ENCODE measurements at regions not wholly inside any gene's neighbourhood (a gene's known extent, or its start where the extent isn't known, plus 50 kb on each side); places are given as distances from the start of the nearest gene placed in this dataset.

DNA sequence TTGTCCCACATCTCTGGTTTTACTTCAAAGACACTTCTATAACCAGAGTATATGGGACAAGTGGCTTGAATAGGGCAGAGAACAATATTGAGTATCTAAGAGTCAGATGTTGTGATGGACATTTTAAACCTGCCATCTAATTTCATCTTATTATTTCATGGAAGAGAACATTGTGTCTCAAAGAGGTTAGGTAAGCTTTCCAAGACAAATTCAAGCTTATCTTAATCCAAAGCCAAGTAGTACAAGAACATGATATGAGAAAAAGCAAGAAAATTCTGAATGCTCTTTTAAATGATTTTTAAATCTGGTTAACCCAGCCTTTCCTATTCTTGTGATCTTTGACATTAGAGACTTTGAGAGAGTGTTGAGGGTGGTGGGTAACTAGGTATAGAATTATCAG lies 65.3 kb upstream of the ZNF804B start:
- H2BK120ac ChIP-seq (ENCODE audit: low read depth, low read length, poor library complexity, severe bottlenecking), result no peak overlapping the region
- no peak overlapping the region for H2BK5ac ChIP-seq (ENCODE audit: insufficient read length, low read length)
- H2BK20ac ChIP-seq (ENCODE audit: low read depth, low read length, poor library complexity, severe bottlenecking), result no peak overlapping the region
- no peak overlapping the region for H3K14ac ChIP-seq (ENCODE audit: insufficient read depth, low read length)
- H3K79me2 ChIP-seq (ENCODE audit: insufficient read depth, low read length), result no peaks in the 10 kb centered on the region
- H3K79me1 ChIP-seq (ENCODE audit: insufficient read depth, low read depth, low read length, poor library complexity, severe bottlenecking), result no peaks in the 10 kb centered on the region
- H3K36me3 Mint-ChIP-seq (ENCODE audit: insufficient read depth in 1 of 3, low read depth in 3 of 3), result no peaks in the 10 kb centered on the region
- H3K23me2 ChIP-seq (ENCODE audit: insufficient read length, low read depth, low read length, poor library complexity, severe bottlenecking), result no peaks in the 10 kb centered on the region
- DNase-seq, result no peak
- H2BK12ac ChIP-seq (ENCODE audit: insufficient read length, low read depth, low read length), result no peak overlapping the region
- H3K56ac ChIP-seq (ENCODE audit: insufficient read length, low read depth, low read length), result no peak overlapping the region
- H3K4me1 ChIP-seq (ENCODE audit: insufficient read depth, low read length), result no peaks in the 10 kb centered on the region
- no peak overlapping the region for H2AK5ac ChIP-seq (ENCODE audit: insufficient read length, low read length)
- no peak overlapping the region for H3T11ph ChIP-seq (ENCODE audit: low read length)
- TF ChIP-seq, protein P1, sequence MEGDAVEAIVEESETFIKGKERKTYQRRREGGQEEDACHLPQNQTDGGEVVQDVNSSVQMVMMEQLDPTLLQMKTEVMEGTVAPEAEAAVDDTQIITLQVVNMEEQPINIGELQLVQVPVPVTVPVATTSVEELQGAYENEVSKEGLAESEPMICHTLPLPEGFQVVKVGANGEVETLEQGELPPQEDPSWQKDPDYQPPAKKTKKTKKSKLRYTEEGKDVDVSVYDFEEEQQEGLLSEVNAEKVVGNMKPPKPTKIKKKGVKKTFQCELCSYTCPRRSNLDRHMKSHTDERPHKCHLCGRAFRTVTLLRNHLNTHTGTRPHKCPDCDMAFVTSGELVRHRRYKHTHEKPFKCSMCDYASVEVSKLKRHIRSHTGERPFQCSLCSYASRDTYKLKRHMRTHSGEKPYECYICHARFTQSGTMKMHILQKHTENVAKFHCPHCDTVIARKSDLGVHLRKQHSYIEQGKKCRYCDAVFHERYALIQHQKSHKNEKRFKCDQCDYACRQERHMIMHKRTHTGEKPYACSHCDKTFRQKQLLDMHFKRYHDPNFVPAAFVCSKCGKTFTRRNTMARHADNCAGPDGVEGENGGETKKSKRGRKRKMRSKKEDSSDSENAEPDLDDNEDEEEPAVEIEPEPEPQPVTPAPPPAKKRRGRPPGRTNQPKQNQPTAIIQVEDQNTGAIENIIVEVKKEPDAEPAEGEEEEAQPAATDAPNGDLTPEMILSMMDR (conservative IDR thresholded peaks at IDR 0.05), result no peak
- no peaks in the 10 kb centered on the region for H4K20me1 ChIP-seq (ENCODE audit: control insufficient read depth, insufficient read depth, insufficient read length)
- no peak overlapping the region for H3K4me2 ChIP-seq (ENCODE audit: insufficient read depth, insufficient read length, low read length)
- H3K27ac Mint-ChIP-seq, result no peak overlapping the region
- H2BK15ac ChIP-seq (ENCODE audit: low read depth, low read length), result no peak overlapping the region
- H3K9me3 ChIP-seq (ENCODE audit: control insufficient read depth, low read depth, low read length), result no peaks in the 10 kb centered on the region
- no peak overlapping the region for H4K5ac ChIP-seq (ENCODE audit: insufficient read length, low read depth, low read length)
- H3K9ac ChIP-seq (ENCODE audit: extremely low read depth, insufficient read length, low read length), result no peak overlapping the region
- H4K91ac ChIP-seq (ENCODE audit: insufficient read length, low read depth, low read length), result no peak overlapping the region
- no peak overlapping the region for H3K4me3 Mint-ChIP-seq
- H3K27me3 Mint-ChIP-seq (ENCODE audit: low read depth), result no peaks in the 10 kb centered on the region
- H3K27ac ChIP-seq (ENCODE audit: insufficient read length, low read depth, low read length), result no peak overlapping the region
- H3K23ac ChIP-seq (ENCODE audit: insufficient read length, low read depth, low read length), result no peak overlapping the region
- no peak overlapping the region for H4K8ac ChIP-seq (replicated peaks; ENCODE audit: insufficient read length, low read depth, low read length)
- H2AFZ ChIP-seq (ENCODE audit: low read length), result no peak overlapping the region
- no peak overlapping the region for H3K4ac ChIP-seq (ENCODE audit: low read depth, low read length)
- no peak overlapping the region for H3K18ac ChIP-seq (ENCODE audit: insufficient read length, low read depth, low read length)
- no peaks in the 10 kb centered on the region for H3K27me3 ChIP-seq (ENCODE audit: insufficient read depth, low read length)
- peaks cover 13 to 14% of the 10 kb centered on the region in 2 experiments for H3K4me1 Mint-ChIP-seq
- H3K9me3 Mint-ChIP-seq, result no peaks in the 10 kb centered on the region
